ENCODE measurements at regions not wholly inside any gene's neighbourhood (a gene's known extent, or its start where the extent isn't known, plus 50 kb on each side); places are given as distances from the start of the nearest gene placed in this dataset.

- no peak for TF ChIP-seq CTCF (IDR thresholded peaks at IDR 0.05)
- no peak for TF ChIP-seq EZH2 (IDR thresholded peaks at IDR 0.05; ENCODE audit: borderline replicate concordance, insufficient read depth, low read depth, low read length, poor library complexity, severe bottlenecking)
These were observed 310.1 kb downstream of the RAB28 start for GRCh38 chr4:13174001-13174400.

All from B cell (primary cell).